Right lobe of liver (tissue), 6 donors: ENCODE measurements at regions not wholly inside any gene's neighbourhood (a gene's known extent, or its start where the extent isn't known, plus 50 kb on each side); places are given as distances from the start of the nearest gene placed in this dataset.
"Not testable (repeated sequence)": the region's sequence is repeated elsewhere in the genome, so short reads cannot be mapped to it uniquely, and the experiment has no call there.

Source experiments
- ATAC-seq, 4 donors: fragments of 200-7000 bp; cut with Tn5 transposase; one replicate each; pipeline ENCODE4 v1.9.1; 2020; ENCODE audit warnings: mild to moderate bottlenecking in 4 of 4, moderate library complexity in 4 of 4
- DNase-seq, 3 donors: peaks; one replicate each; pipeline ENCODE4 v3.0.0-alpha.2; 2020
- H3K27ac ChIP-seq, 3 donors: fragments of 200-600 bp; one replicate each; pipeline ENCODE4 v1.8.0; 2022
- H3K27me3 ChIP-seq, 2 donors: fragments of 200-600 bp; one replicate each; pipeline ENCODE4 v1.8.0; 2022
- H3K36me3 ChIP-seq, 4 donors: fragments of 200-600 bp; sonication (generic) in 1 of 4; one replicate each; pipeline versions ENCODE4 v1.5.1 to v1.8.0; 2017 to 2022; ENCODE audit warnings: control low read depth in 1 of 4
- H3K4me1 ChIP-seq, 4 donors: fragments of 200-600 bp; sonication (generic) in 1 of 4; one replicate each; pipeline versions ENCODE4 v1.5.1 to v1.8.0; 2017 to 2022; ENCODE audit warnings: control low read depth in 1 of 4
- H3K4me3 ChIP-seq, 3 donors: fragments of 200-600 bp; one replicate each; pipeline ENCODE4 v1.8.0; 2022
- H3K9me3 ChIP-seq, 4 donors: fragments of 200-600 bp; sonication (generic) in 1 of 4; one replicate each; pipeline versions ENCODE4 v1.5.1 to v1.8.0; 2017 to 2022; ENCODE audit warnings: control low read depth in 1 of 4
- POLR2A ChIP-seq: fragments of 450-650 bp; IDR thresholded peaks from one replicate; pipeline ENCODE4 v1.6.1; 2017; ENCODE audit warnings: antibody characterized with exemption, mild to moderate bottlenecking
- WGBS: methylation state at CpG from one replicate; pipeline ENCODE4 v1.1.6; 2018; ENCODE audit warnings: low coverage, low lambda C conversion rate; ENCODE audit not compliant: insufficient coverage; ENCODE audit errors: missing lambda C conversion rate; 5-methylcytosine and 5-hydroxymethylcytosine counted together
- intact Hi-C, 2 donors: fragments of 100-400 bp; cut with DNase I; formaldehyde crosslinking; loops; one replicate each; pipeline versions ENCODE4 v1.11.2 to v1.14.1; 2022
- TF ChIP-seq, protein P1 (sequence below), 4 donors: fragments of 200-600 bp in 3 of 4; fragments of 450-650 bp in 1 of 4; IDR thresholded peaks; one replicate each; pipeline versions ENCODE4 v1.5.1 to v1.8.0; 2016 to 2022; ENCODE audit warnings: antibody characterized with exemption in 4 of 4, mild to moderate bottlenecking in 2 of 4
- donor health status: DM: no; HTN: yes; CAD: no.
- donor health status: DM: no; HTN: no; CAD: no.
- donor health status: DM: no; HTN: no; CAD: no.
- donor health status: DM: no; HTN: yes; CAD: no.
- donor health status: DM: no; HTN: yes; CAD: no.

DNA sequence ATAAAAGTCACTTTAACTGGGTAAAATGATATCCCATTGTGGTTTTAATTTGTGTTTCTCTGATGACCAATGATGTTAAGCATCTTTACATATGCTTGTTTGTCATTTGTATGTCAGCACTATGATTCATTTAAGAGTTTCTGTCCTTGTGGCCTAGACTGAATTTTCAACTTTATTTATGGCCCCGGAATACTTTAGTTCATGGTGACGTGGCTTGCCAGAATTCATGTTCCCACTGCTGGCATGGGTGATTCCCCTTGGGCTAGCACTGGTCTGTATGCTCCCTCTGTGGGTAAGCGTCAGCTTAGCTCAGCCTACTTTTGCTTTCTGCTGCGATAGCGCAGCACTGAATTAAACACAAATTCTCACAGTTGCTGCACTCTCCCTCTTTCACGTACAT lies 436.3 kb upstream of the SGO1 start:
- Histone ChIP-seq H3K27ac (no peak overlapping the region), H3K27me3 (no peaks in the 10 kb centered on the region), H3K4me1 (no peaks in the 10 kb centered on the region), H3K4me3 (no peak overlapping the region), H3K9me3 (peaks cover 0 to 4% (median 0%) of the 10 kb centered on the region in 4 donors), H3K36me3 (no peaks in the 10 kb centered on the region)
- DNase-seq, result no peak
- ATAC-seq, result no peak
- WGBS, result 80% methylated on average over 4 of the region's 6 CpGs
- intact Hi-C loops, result no loop called here
- TF ChIP-seq, protein P1, sequence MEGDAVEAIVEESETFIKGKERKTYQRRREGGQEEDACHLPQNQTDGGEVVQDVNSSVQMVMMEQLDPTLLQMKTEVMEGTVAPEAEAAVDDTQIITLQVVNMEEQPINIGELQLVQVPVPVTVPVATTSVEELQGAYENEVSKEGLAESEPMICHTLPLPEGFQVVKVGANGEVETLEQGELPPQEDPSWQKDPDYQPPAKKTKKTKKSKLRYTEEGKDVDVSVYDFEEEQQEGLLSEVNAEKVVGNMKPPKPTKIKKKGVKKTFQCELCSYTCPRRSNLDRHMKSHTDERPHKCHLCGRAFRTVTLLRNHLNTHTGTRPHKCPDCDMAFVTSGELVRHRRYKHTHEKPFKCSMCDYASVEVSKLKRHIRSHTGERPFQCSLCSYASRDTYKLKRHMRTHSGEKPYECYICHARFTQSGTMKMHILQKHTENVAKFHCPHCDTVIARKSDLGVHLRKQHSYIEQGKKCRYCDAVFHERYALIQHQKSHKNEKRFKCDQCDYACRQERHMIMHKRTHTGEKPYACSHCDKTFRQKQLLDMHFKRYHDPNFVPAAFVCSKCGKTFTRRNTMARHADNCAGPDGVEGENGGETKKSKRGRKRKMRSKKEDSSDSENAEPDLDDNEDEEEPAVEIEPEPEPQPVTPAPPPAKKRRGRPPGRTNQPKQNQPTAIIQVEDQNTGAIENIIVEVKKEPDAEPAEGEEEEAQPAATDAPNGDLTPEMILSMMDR (IDR thresholded peaks at IDR 0.05), result no peak
- no peak for TF ChIP-seq POLR2A

DNA sequence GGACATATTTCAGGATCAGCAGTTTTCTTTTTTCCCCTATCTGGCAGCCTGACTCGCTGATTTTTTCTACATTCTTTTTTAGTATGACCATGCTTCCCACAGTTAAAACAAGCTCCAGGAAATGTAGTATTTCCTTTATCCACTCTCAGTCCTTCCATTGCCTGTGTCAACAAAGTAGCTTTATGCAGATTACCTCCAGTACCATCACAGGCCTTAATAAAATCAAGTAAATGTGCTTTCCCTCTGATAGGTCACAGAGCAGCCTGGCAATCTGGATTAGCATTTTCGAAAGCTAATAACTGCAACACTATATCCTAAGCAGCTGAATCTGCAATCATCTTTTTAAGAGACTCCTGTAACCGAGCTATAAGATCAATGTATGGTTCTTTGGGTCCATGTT lies 432.6 kb upstream of the SGO1 start:
- H3K4me3 ChIP-seq, H3K36me3 ChIP-seq, H3K27ac ChIP-seq, H3K27me3 ChIP-seq, DNase-seq, H3K9me3 ChIP-seq, ATAC-seq, H3K4me1 ChIP-seq, intact Hi-C loops: not testable (repeated sequence)
- WGBS, result 45% methylated on average over 3 of the region's 3 CpGs

DNA sequence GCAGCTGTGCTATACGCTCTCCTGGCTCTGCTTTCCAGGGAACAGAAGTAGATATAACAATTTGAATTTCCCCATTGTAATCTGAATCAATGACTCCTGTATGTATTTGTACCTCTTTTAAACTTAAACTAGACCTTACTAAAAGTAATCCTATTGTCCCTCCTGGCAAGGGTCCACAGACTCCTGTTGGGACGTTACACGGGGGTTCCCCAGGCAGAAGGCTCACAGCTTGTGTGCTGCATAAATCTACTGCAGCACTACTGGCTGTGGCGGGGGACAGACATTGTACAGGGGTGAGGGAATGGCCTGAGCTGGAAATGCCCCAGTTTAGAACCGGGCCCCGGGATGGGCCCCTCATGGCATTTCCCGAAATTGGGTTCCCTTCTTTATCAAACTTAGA lies 432.2 kb upstream of the SGO1 start:
- H3K4me3 ChIP-seq, H3K9me3 ChIP-seq, DNase-seq, H3K4me1 ChIP-seq, H3K36me3 ChIP-seq, intact Hi-C loops, H3K27me3 ChIP-seq, ATAC-seq, H3K27ac ChIP-seq: not testable (repeated sequence)
- 33% methylated on average over 6 of the region's 7 CpGs for WGBS

DNA sequence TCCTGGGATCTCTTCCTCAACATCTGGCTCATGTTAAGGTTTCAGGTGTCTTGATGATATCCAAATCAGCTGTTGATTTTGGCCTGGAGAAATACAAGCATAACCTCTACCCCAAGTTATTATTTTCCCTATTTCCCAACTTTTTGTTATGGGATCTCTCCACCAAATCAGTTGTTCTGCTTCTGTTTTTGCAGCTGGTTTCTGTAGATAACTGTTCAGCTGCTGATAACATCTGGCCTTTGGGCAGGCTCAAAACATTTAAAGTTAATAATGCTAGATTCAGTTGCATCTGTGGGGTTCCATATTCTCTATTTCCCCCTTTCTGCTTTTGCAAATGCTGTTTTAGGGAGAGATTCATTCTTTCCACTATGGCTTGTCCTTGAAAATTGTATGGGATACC lies 430.0 kb upstream of the SGO1 start:
- H3K4me3 ChIP-seq, intact Hi-C loops, H3K27ac ChIP-seq, ATAC-seq, H3K27me3 ChIP-seq, H3K36me3 ChIP-seq, DNase-seq, H3K4me1 ChIP-seq: not testable (repeated sequence)
- H3K9me3 ChIP-seq, result peaks cover 0 to 11% (median 0%) of the 10 kb centered on the region in 4 donors

DNA sequence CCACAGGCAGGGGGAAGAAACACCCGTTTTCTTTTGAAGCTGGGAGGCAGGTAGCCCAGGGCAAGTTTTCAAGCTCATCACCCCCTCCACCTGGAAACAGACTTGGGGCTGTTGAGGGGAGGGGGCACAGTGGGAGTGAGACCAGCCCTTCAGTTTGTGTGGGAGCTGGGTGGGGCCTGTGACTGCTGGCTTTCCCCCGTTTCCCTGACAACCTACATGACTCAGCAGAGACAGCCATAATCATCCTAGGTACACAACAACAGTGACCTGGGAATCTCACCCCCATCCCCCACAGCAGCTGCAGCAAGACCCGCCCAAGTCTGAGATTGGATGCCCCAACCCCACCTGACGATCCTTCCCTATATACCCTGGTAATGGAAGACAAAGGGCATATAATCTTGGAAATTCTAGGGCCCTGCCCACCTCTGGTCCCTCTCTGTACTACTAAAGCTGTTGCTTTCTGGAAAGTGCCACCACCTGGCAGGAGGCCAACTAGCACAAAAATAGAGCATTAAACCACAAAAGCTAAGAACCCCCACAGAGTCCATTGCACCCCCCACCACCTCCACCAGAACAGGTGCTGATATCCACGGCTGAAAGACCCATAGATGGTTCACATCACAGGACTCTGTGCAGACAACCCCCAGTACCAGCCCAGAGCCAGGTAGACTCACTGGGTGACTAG lies 422.2 kb upstream of the SGO1 start:
- TF ChIP-seq POLR2A, result no peak
- TF ChIP-seq, protein P1 (IDR thresholded peaks at IDR 0.05), result no peak
- intact Hi-C loops, result no loop called here
- H3K4me1 ChIP-seq, result no peaks in the 10 kb centered on the region
- no peaks in the 10 kb centered on the region for H3K27me3 ChIP-seq
- H3K27ac ChIP-seq, result no peak overlapping the region
- H3K9me3 ChIP-seq, result peaks cover 0 to 5% (median 0%) of the 10 kb centered on the region in 4 donors
- ATAC-seq (no peak), DNase-seq (no peak)
- H3K36me3 ChIP-seq, result no peaks in the 10 kb centered on the region
- 83% methylated on average over 2 of the region's 5 CpGs for WGBS
- no peak overlapping the region for H3K4me3 ChIP-seq

DNA sequence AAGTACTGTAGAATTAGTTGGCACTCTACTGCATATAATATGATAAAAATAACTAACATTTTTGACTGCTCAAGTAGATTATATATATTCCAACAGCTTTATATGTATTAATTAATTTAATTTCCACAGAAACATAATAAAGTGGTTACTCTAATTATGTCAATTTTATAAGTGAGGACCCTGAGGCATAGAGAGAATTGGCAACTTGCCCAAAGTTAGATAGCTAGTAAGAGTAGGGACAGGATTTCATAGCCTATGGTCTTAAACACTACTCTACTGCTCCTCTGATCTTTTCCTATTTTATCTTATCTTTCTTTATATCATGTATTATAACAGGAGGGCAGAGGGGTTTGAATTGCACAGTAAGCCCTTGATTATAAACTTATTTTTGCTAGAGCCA lies 418.7 kb upstream of the SGO1 start:
- no peak for ATAC-seq
- intact Hi-C loops, result no loop called here
- H3K4me3 ChIP-seq, result no peak overlapping the region

More for the DNA sequence above, 418.7 kb upstream of the SGO1 start:
- H3K27me3 ChIP-seq, result no peaks in the 10 kb centered on the region
- no peak for DNase-seq
- no peaks in the 10 kb centered on the region for H3K4me1 ChIP-seq
- H3K36me3 ChIP-seq, result no peaks in the 10 kb centered on the region
- no peaks in the 10 kb centered on the region for H3K9me3 ChIP-seq
- no peak for TF ChIP-seq POLR2A
- TF ChIP-seq, protein P1 (IDR thresholded peaks at IDR 0.05), result no peak
- H3K27ac ChIP-seq, result no peak overlapping the region
